ENCODE measurements at regions not wholly inside any gene's neighbourhood (a gene's known extent, or its start where the extent isn't known, plus 50 kb on each side); places are given as distances from the start of the nearest gene placed in this dataset.

- TF ChIP-seq CTCF (IDR thresholded peaks at IDR 0.05; ENCODE audit: unreplicated experiment in 3 of 3), result no peak
- Mint-ChIP-seq H3K4me1 (no peaks in the 10 kb centered on the region), H3K27me3 (ENCODE audit: low read depth) (no peaks in the 10 kb centered on the region), H3K36me3 (ENCODE audit: low read depth) (no peaks in the 10 kb centered on the region), H3K27ac (no peak overlapping the region), H3K9me3 (peaks cover 40% of the 10 kb centered on the region), H3K4me3 (no peak overlapping the region)
Measured at GRCh38 chr2:107627164-107627563, 199.5 kb upstream of the RGPD4 start.

- Mint-ChIP-seq H3K4me1 (no peaks in the 10 kb centered on the region), H3K4me3 (no peak overlapping the region), H3K36me3 (ENCODE audit: low read depth) (peaks cover 3% of the 10 kb centered on the region), H3K27me3 (ENCODE audit: low read depth) (no peaks in the 10 kb centered on the region), H3K27ac (no peak overlapping the region), H3K9me3 (peaks cover 36% of the 10 kb centered on the region)
- TF ChIP-seq CTCF (IDR thresholded peaks at IDR 0.05; ENCODE audit: unreplicated experiment in 3 of 3), result no peak
Measured at GRCh38 chr2:107627926-107628325, 198.8 kb upstream of the RGPD4 start.

- Mint-ChIP-seq H3K27me3 (ENCODE audit: low read depth) (no peaks in the 10 kb centered on the region), H3K4me1 (no peaks in the 10 kb centered on the region), H3K36me3 (ENCODE audit: low read depth) (peaks cover 9% of the 10 kb centered on the region), H3K9me3 (peaks cover 51% of the 10 kb centered on the region), H3K27ac (no peak overlapping the region), H3K4me3 (no peak overlapping the region)
- no peak for TF ChIP-seq CTCF (IDR thresholded peaks at IDR 0.05; ENCODE audit: unreplicated experiment in 3 of 3)
Measured at GRCh38 chr2:107633580-107634147, 193.0 kb upstream of the RGPD4 start.

- Mint-ChIP-seq H3K4me1 (no peaks in the 10 kb centered on the region), H3K27me3 (ENCODE audit: low read depth) (no peaks in the 10 kb centered on the region), H3K27ac (no peak overlapping the region), H3K4me3 (no peak overlapping the region), H3K36me3 (ENCODE audit: low read depth) (peaks cover 9% of the 10 kb centered on the region), H3K9me3 (peaks cover 47% of the 10 kb centered on the region)
- no peak for TF ChIP-seq CTCF (IDR thresholded peaks at IDR 0.05; ENCODE audit: unreplicated experiment in 3 of 3)
Measured at GRCh38 chr2:107634172-107634571, 192.5 kb upstream of the RGPD4 start.

- no peaks in the 10 kb centered on the region for H3K4me1 Mint-ChIP-seq
- H3K9me3 Mint-ChIP-seq, result peaks cover 49% of the 10 kb centered on the region
- H3K27me3 Mint-ChIP-seq (ENCODE audit: low read depth), result no peaks in the 10 kb centered on the region
- no peak overlapping the region for H3K4me3 Mint-ChIP-seq
- no peak for TF ChIP-seq CTCF (IDR thresholded peaks at IDR 0.05; ENCODE audit: unreplicated experiment in 3 of 3)
- H3K27ac Mint-ChIP-seq, result no peak overlapping the region
- peaks cover 9% of the 10 kb centered on the region for H3K36me3 Mint-ChIP-seq (ENCODE audit: low read depth)
Measured at GRCh38 chr2:107635883-107636282, 190.8 kb upstream of the RGPD4 start.

- Mint-ChIP-seq H3K27ac (no peak overlapping the region), H3K36me3 (ENCODE audit: low read depth) (peaks cover 4% of the 10 kb centered on the region), H3K4me3 (no peak overlapping the region), H3K27me3 (ENCODE audit: low read depth) (no peaks in the 10 kb centered on the region), H3K4me1 (no peaks in the 10 kb centered on the region), H3K9me3 (peaks cover 41% of the 10 kb centered on the region)
- no peak for TF ChIP-seq CTCF (IDR thresholded peaks at IDR 0.05; ENCODE audit: unreplicated experiment in 3 of 3)
Measured at GRCh38 chr2:107645586-107645985, 181.1 kb upstream of the RGPD4 start.

All from nephron (organoid).